Smooth muscle cell (in vitro differentiated cells): ENCODE measurements at regions not wholly inside any gene's neighbourhood (a gene's known extent, or its start where the extent isn't known, plus 50 kb on each side); places are given as distances from the start of the nearest gene placed in this dataset.

Experiments used
- DNase-seq: peaks from one replicate; lab custom pipeline; 2025; ENCODE audit not compliant: unreplicated experiment; lab: John Stamatoyannopoulos, UW
- H2AFZ ChIP-seq: fragments of 200-600 bp; sonication (generic); 2 replicates; pipeline ENCODE4 v1.6.0; 2016; ENCODE audit warnings: antibody characterized with exemption, low read depth, mild to moderate bottlenecking
- H3F3A ChIP-seq: fragments of 200-600 bp; sonication (generic); 2 replicates; pipeline ENCODE4 v1.6.0; 2017; ENCODE audit warnings: antibody characterized with exemption, low read depth
- H3K27ac ChIP-seq: fragments of 200-600 bp; sonication (generic); 2 replicates; pipeline ENCODE4 v1.5.1; 2016; ENCODE audit warnings: low read depth, mild to moderate bottlenecking
- H3K27me3 ChIP-seq: fragments of 200-600 bp; sonication (generic); 2 replicates; pipeline ENCODE4 v1.6.1; 2016; ENCODE audit warnings: low read depth, mild to moderate bottlenecking
- H3K36me3 ChIP-seq: fragments of 200-600 bp; sonication (generic); 2 replicates; pipeline ENCODE4 v1.5.1; 2016; ENCODE audit warnings: low read depth
- H3K4me1 ChIP-seq: fragments of 200-600 bp; sonication (generic); 2 replicates; pipeline ENCODE4 v1.5.1; 2016; ENCODE audit warnings: low read depth
- H3K4me2 ChIP-seq: fragments of 200-600 bp; sonication (generic); 2 replicates; pipeline ENCODE4 v1.6.0; 2016; ENCODE audit warnings: mild to moderate bottlenecking
- H3K4me3 ChIP-seq: fragments of 200-600 bp; sonication (generic); 2 replicates; pipeline ENCODE4 v1.5.1; 2016; ENCODE audit warnings: mild to moderate bottlenecking
- H3K79me2 ChIP-seq: fragments of 200-600 bp; sonication (generic); 2 replicates; pipeline ENCODE4 v1.6.0; 2016; ENCODE audit warnings: low read depth, mild to moderate bottlenecking
- H3K9ac ChIP-seq: fragments of 200-600 bp; sonication (generic); 2 replicates; pipeline ENCODE4 v1.6.0; 2016; ENCODE audit warnings: low read depth
- H3K9me3 ChIP-seq: fragments of 200-600 bp; sonication (generic); replicated peaks from 2 replicates; pipeline ENCODE4 v1.5.1; 2016; ENCODE audit warnings: low read depth
- H4K20me1 ChIP-seq: fragments of 200-600 bp; sonication (generic); 2 replicates; pipeline ENCODE4 v1.6.0; 2016; ENCODE audit warnings: low read depth
- CTCF ChIP-seq: fragments of 200-600 bp; sonication (generic); IDR thresholded peaks from 2 replicates; pipeline ENCODE4 v1.5.1; 2017; ENCODE audit warnings: borderline replicate concordance, mild to moderate bottlenecking, antibody characterized with exemption; ENCODE audit not compliant: insufficient read depth, poor library complexity, severe bottlenecking
- WGBS: methylation state at CpG from one replicate; pipeline ENCODE4 v1.1.7; 2016; ENCODE audit warnings: low lambda C conversion rate; 5-methylcytosine and 5-hydroxymethylcytosine counted together

DNA sequence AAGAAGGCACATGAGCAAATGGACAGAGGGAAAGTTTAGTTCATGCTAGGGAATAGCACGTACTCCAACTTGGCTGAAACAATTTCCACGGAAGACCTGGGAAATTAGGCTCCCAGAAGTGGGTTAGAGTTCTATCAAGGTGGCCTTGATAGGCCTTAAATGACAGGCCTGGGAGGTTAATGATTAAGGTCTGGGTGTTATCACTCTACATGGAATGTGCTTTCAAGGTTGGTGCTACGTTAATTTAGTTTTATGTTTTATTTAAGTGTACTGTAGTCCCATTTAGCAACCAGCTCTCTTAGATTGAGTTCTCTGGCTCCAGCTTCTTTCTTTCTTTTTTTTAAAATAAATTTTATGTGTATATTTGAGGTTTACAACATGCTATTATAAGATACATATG lies 121.4 kb upstream of the MEF2C start:
- H3K4me2 ChIP-seq, result no peak overlapping the region
- no peaks in the 10 kb centered on the region for H3K27me3 ChIP-seq
- H3K4me3 ChIP-seq, result no peak overlapping the region
- H3K79me2 ChIP-seq, result no peaks in the 10 kb centered on the region
- WGBS, result 93% methylated on average over 3 of the region's 3 CpGs
- TF ChIP-seq CTCF, result no peak
- no peaks in the 10 kb centered on the region for H4K20me1 ChIP-seq
- H3K27ac ChIP-seq, result no peak overlapping the region
- H3K9ac ChIP-seq, result no peak overlapping the region
- no peak overlapping the region for H2AFZ ChIP-seq
- H3F3A ChIP-seq, result no peaks in the 10 kb centered on the region
- H3K4me1 ChIP-seq, result no peaks in the 10 kb centered on the region
- no peaks in the 10 kb centered on the region for H3K36me3 ChIP-seq
- H3K9me3 ChIP-seq, result no peaks in the 10 kb centered on the region
- no peak for DNase-seq

GRCh38 chr5:89003563-89004036 lies 120.6 kb upstream of the MEF2C start:
- Histone ChIP-seq H3K27me3 (no peaks in the 10 kb centered on the region), H2AFZ (no peak overlapping the region), H3K4me3 (no peak overlapping the region), H3K9ac (no peak overlapping the region), H3K9me3 (no peaks in the 10 kb centered on the region), H3F3A (no peaks in the 10 kb centered on the region), H4K20me1 (no peaks in the 10 kb centered on the region), H3K27ac (no peak overlapping the region), H3K4me2 (no peak overlapping the region), H3K36me3 (no peaks in the 10 kb centered on the region), H3K79me2 (no peaks in the 10 kb centered on the region), H3K4me1 (no peaks in the 10 kb centered on the region)
- 97% methylated on average over 34 of the region's 47 CpGs for WGBS
- TF ChIP-seq CTCF, result no peak
- no peak for DNase-seq

DNA sequence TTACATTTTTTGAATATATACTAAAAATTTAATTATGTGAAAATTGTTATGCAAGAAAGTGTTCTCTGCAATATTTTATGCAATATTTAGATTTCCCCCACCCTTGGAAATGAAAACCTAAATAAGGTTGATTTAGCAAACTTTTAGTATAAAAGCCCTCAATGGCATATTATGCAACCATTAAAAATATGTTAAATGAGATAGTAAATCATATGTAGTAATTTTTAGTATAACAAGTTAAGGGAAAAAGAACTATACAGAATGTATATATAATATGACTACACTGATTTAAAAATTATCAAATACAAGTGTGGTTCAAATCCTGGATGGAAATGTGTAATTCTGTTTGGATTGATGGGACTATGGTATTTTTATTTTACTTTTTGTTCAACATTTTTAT lies 116.9 kb upstream of the MEF2C start:
- TF ChIP-seq CTCF, result no peak

DNA sequence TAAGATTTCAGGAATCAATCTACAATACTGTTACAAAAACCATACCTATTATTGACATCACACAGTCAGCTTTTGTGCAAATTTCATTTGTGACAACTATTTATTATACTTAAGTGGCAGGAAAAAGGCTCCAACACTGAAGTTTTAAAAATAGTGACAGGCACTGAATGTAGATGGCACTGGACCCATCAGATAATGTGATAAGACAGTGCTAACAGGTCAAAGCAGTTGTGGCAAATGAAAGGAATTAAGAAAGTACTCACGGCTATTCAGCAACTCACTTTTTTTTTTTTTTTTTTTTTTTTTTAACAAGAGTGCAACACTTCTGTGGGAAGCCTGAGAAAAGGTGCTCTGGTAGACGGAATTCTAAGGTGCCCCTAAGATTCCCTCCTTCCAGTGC lies 115.0 kb upstream of the MEF2C start:
- Histone ChIP-seq H3K9me3 (no peaks in the 10 kb centered on the region), H3K4me1 (no peaks in the 10 kb centered on the region), H3K27me3 (no peaks in the 10 kb centered on the region), H3K27ac (no peak overlapping the region), H3K79me2 (no peaks in the 10 kb centered on the region), H3K4me2 (no peak overlapping the region), H4K20me1 (no peaks in the 10 kb centered on the region), H3K4me3 (no peak overlapping the region), H2AFZ (no peak overlapping the region), H3K9ac (no peak overlapping the region), H3F3A (no peaks in the 10 kb centered on the region), H3K36me3 (no peaks in the 10 kb centered on the region)
- no peak for TF ChIP-seq CTCF
- 92% methylated on average over 2 of the region's 2 CpGs for WGBS
- no peak for DNase-seq

More for the DNA sequence above, 116.9 kb upstream of the MEF2C start:
- Histone ChIP-seq H3K4me1 (no peaks in the 10 kb centered on the region), H3K4me3 (no peak overlapping the region), H3K9me3 (no peaks in the 10 kb centered on the region), H3K27me3 (no peaks in the 10 kb centered on the region), H3K36me3 (no peaks in the 10 kb centered on the region), H3K4me2 (no peak overlapping the region), H3K9ac (no peak overlapping the region), H3F3A (no peaks in the 10 kb centered on the region), H2AFZ (no peak overlapping the region), H3K79me2 (no peaks in the 10 kb centered on the region), H3K27ac (no peak overlapping the region), H4K20me1 (no peaks in the 10 kb centered on the region)
- no peak for DNase-seq
